Activated CD8-positive, alpha-beta memory T cell treated with anti-CD3 and anti-CD28 coated beads, Interleukin-2, amount 10 ng/mL, durations not matched to agents 7 days and 5 days (primary cell): ENCODE measurements at regions not wholly inside any gene's neighbourhood (a gene's known extent, or its start where the extent isn't known, plus 50 kb on each side); places are given as distances from the start of the nearest gene placed in this dataset.
A peak's percentile ranks its signal among the peaks of the same experiment; 100 is the strongest.
"Not testable (repeated sequence)": the region's sequence is repeated elsewhere in the genome, so short reads cannot be mapped to it uniquely, and the experiment has no call there.

Experiments
- ATAC-seq: fragments of 150-1000 bp; cut with Tn5 transposase; one replicate; pipeline ENCODE4 v1.10.0; 2021; ENCODE audit warnings: moderate library complexity
- CTCF ChIA-PET: fragments of 350-600 bp; sonication (Branson Sonifier 250); formaldehyde crosslinking; loops from one replicate; lab custom pipeline; 2021; ENCODE audit warnings: antibody characterized with exemption; lab: Charles Lee
- DNase-seq: peaks from one replicate; pipeline ENCODE4 v3.0.0-alpha.2; 2020
- H3K27ac Mint-ChIP-seq: one replicate; pipeline ENCODE4 v1.8.0; 2021; ENCODE audit warnings: mild to moderate bottlenecking, mixed read lengths
- H3K27me3 Mint-ChIP-seq: one replicate; pipeline ENCODE4 v1.8.0; 2021; ENCODE audit warnings: mixed read lengths
- H3K36me3 Mint-ChIP-seq: one replicate; pipeline ENCODE4 v1.8.0; 2021; ENCODE audit warnings: mild to moderate bottlenecking, mixed read lengths
- H3K4me1 Mint-ChIP-seq: one replicate; pipeline ENCODE4 v1.8.0; 2021; ENCODE audit warnings: mixed read lengths
- H3K4me3 Mint-ChIP-seq: one replicate; pipeline ENCODE4 v1.8.0; 2021; ENCODE audit warnings: mild to moderate bottlenecking, moderate library complexity, mixed read lengths
- H3K9me3 Mint-ChIP-seq: one replicate; pipeline ENCODE4 v1.8.0; 2022; ENCODE audit warnings: low read depth, mixed read lengths

DNA sequence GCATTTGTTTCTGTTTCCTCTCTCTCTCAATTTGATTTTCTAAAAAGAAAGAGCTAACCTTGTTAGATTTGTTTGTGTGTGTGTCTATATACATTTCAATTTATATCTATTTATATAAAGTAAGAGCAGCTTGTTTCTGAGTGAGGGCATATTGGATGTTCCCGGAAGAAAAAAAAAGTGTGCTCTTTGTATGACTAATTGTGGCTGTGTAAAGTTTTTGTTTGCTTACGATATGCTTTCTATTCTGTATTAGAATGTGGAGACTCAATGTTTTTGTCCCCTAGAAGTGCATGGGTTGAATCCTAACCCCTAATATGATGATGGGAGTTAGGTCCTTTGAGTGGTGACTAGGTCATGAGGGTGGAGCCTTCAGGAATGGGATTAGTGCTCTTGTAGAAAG, 66.6 kb upstream of the C1QTNF9B start:
- no peaks in the 10 kb centered on the region for H3K27me3 Mint-ChIP-seq
- ATAC-seq (peak; percentile 64), DNase-seq (no peak)
- H3K9me3 Mint-ChIP-seq, result no peaks in the 10 kb centered on the region
- H3K36me3 Mint-ChIP-seq, result no peaks in the 10 kb centered on the region
- H3K4me3 Mint-ChIP-seq, result peak overlapping the region; percentile 18
- H3K27ac Mint-ChIP-seq, result peak overlapping the region; percentile 84
- peaks cover 49% of the 10 kb centered on the region for H3K4me1 Mint-ChIP-seq
- CTCF ChIA-PET, result interaction anchor here (1.0 to 2.2 kb wide), 4 partner anchors 11 to 265 kb away, joined by 3 to 7 read pairs (median 4); no protein-coding TSS in a partner anchor

DNA sequence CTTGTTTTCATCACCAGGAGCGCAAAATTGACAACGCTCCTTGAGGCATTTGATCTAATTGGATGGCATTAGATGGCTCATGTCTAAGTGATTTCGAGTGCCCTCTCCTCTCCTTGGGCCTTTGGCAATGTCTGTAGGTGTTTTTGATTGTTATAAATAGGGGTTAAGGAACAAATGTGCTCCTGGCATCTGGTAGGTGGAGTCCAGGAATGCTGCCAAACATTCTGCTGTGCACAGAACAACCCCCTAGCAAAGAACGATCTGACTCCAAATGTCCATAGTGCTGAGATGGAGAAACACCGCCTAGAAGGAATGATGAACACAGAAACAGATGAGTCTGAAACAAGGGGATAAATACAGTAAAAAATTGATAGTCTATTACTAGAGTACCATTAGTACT, 68.0 kb upstream of the C1QTNF9B start:
- CTCF ChIA-PET, result interaction anchor here (0.9 kb wide), 1 partner anchor 9 kb away, joined by 3 read pairs; no protein-coding TSS in a partner anchor
- Mint-ChIP-seq H3K9me3 (no peaks in the 10 kb centered on the region), H3K36me3 (no peaks in the 10 kb centered on the region), H3K27ac (peak overlapping the region; percentile 31), H3K27me3 (no peaks in the 10 kb centered on the region), H3K4me3 (no peak overlapping the region), H3K4me1 (peaks cover 49% of the 10 kb centered on the region)
- no peak for DNase-seq
- ATAC-seq, result no peak

DNA sequence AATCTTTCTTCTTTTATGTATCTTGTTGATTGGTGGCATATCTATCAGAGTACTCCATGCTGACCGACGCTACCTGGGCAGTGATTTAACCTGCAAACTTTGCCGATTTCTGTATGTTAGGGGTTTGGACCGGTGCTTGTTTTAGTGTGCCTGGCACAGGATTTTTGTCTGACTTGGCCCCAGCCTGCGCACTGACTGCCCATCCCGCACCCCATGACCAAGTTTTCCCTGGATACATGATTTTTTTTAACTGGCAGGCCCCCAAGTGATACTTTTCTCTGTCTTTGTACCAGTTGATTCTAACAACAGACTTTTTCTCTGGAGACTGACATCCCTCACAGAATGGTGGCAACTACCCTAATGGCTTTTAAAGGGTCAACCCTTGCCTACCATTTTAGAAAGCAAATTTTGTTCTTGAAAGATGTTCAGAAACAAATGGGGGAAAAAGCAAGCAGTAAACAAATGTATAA, 69.0 kb upstream of the C1QTNF9B start:
- no peaks in the 10 kb centered on the region for H3K36me3 Mint-ChIP-seq
- H3K9me3 Mint-ChIP-seq, result no peaks in the 10 kb centered on the region
- CTCF ChIA-PET, result interaction anchor here (0.9 to 1.2 kb wide), 2 partner anchors 8 to 44 kb away, joined by 3 to 4 read pairs; no protein-coding TSS in a partner anchor
- peak overlapping the region; percentile 94 for H3K27ac Mint-ChIP-seq
- DNase-seq (no peak), ATAC-seq (no peak)
- peak overlapping the region; percentile 78 for H3K4me3 Mint-ChIP-seq
- peaks cover 45% of the 10 kb centered on the region for H3K4me1 Mint-ChIP-seq
- no peaks in the 10 kb centered on the region for H3K27me3 Mint-ChIP-seq

DNA sequence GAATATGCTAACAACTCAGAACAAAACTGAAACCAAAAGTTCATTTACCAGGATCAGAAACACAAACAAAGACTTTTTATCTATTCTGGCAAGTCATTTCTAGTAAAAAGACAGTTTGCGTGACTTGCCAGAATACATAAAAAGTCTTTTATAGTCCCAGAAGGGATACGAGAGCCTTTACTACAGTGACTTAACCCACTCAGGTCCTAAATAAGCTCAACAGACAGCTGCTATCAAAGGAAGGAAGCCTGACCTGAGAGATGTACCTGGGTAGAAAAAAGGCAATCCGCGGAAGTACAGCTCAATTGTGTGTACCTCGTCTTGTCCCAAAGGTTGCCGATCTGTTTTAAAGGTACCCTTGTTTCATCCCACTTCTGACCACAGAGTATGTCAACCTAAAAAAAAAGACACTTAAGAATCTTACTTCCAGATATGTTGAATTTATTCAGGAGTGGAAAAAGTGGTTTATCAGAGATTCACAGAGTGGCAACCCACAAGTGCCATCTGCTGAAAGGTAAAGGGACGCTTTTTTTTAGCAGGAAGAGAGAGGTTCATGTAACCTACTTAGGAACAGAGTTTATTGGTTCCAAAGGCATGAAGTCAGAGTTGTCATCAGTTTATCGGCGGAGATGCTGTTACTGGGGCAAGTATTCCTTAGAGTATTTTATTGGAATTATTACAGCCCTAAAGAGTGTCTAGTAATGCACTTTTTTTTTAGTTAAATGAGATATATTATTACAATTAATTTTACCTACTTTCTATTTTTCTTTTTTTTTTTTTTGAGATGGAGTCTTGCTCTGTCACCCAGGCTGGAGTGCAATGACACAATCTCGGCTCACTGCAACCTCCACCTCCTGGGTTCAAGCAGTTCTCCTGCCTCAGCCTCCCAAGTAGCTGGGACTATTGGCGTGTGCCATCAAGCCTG, 69.7 kb upstream of the C1QTNF9B start:
- no peaks in the 10 kb centered on the region for H3K36me3 Mint-ChIP-seq
- H3K27ac Mint-ChIP-seq, result peak overlapping the region; percentile 94
- H3K4me1 Mint-ChIP-seq, result peaks cover 45% of the 10 kb centered on the region
- no peaks in the 10 kb centered on the region for H3K9me3 Mint-ChIP-seq
- ATAC-seq (peak; percentile 83), DNase-seq (no peak)
- no peaks in the 10 kb centered on the region for H3K27me3 Mint-ChIP-seq
- H3K4me3 Mint-ChIP-seq, result peak overlapping the region; percentile 78
- CTCF ChIA-PET, result interaction anchor here (1.2 kb wide), 1 partner anchor 45 kb away, joined by 4 read pairs; no protein-coding TSS in a partner anchor

DNA sequence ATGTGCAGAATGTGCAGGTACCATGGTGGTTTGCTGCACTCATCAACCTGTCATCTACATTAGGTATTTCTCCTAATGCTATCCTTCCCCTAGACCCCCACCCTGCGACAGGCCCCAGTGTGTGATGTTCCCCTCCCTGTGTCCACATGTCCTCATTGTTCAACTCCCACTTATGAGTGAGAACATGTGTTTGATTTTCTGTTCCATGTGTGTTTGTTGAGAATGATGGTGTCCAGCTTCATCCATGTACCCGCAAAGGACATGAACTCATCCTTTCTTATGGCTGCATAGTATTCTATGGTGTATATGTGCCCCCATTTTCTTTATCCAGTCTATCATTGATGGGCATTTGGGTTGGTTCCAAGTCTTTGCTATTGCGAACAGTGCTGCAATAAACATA, 70.5 kb upstream of the C1QTNF9B start:
- CTCF ChIA-PET, result interaction anchor here (0.9 kb wide), 1 partner anchor 71 kb away, joined by 3 read pairs; the partner anchor contains the start of gene C1QTNF9B
- H3K4me3 Mint-ChIP-seq, result peak overlapping the region; percentile 25
- ATAC-seq, DNase-seq, H3K36me3 Mint-ChIP-seq, H3K27me3 Mint-ChIP-seq, H3K9me3 Mint-ChIP-seq: not testable (repeated sequence)
- peaks cover 42% of the 10 kb centered on the region for H3K4me1 Mint-ChIP-seq
- peak overlapping the region; percentile 63 for H3K27ac Mint-ChIP-seq

DNA sequence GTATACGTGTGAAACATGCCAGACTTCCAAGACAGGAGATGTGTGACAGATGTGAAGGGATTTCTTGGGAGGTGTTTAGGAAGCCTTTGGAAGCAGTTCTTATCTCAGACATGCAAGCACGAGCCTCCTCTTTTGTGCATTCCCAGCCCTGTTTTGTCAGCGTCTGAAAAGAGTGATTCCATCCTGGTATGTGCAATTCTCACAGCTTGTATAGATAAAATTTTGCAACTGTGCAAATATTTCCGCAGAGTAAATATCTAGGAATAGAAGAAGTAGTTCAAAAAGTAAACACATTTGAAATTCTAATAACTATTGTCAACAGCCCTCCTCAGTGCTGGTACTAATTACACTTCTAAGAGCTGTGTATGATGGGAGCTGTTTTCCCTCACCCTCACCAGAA, 72.3 kb upstream of the C1QTNF9B start:
- DNase-seq (no peak), ATAC-seq (no peak)
- no peak overlapping the region for H3K27ac Mint-ChIP-seq
- no peaks in the 10 kb centered on the region for H3K36me3 Mint-ChIP-seq
- H3K4me3 Mint-ChIP-seq, result no peak overlapping the region
- no peaks in the 10 kb centered on the region for H3K27me3 Mint-ChIP-seq
- peaks cover 26% of the 10 kb centered on the region for H3K4me1 Mint-ChIP-seq
- H3K9me3 Mint-ChIP-seq, result no peaks in the 10 kb centered on the region
- CTCF ChIA-PET, result interaction anchor here (1.4 kb wide), 1 partner anchor 14 kb away, joined by 4 read pairs; no protein-coding TSS in a partner anchor

DNA sequence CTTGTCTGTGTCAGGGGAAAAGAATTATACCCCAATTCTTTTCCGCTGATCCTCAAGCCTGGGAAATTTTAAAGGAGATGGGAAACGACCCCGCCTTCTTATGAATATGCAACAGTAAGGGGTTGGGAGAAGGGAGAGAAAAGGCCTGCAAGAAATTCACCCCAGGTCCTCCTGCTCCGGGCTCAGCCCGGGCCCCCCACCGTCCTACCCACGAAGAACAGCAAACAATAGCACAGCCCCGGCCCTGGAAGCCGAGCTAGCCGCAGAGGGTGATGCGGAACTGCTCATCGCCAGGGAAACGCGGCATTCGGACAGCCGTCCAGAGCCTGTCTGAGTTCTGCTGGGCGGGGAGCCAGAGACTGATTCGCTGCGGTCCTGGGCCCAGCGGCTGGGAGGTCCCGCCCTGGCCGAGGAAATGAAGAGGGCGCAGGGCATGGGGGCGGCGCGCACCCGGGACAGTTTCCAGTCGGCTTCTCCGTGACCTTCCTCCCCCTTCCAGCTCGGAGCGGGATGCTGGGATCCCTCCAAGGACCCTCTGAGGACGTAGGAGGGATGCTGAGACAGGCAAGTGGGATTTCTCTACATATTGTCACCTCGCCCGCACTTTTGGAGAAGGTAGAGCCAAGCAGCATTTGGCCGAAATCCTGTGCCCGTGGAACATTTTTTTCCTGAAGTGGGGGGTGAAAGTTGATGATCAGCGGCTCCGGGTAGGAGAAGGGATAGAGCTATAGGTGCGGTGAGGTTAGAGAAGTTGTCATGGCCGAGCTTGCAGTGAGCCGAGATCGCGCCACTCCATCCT, 82.3 kb upstream of the C1QTNF9B start:
- Mint-ChIP-seq H3K9me3 (no peaks in the 10 kb centered on the region), H3K27ac (peak overlapping the region; percentile 64), H3K4me3 (peak overlapping the region; percentile 78), H3K27me3 (peaks cover 29% of the 10 kb centered on the region), H3K36me3 (no peaks in the 10 kb centered on the region), H3K4me1 (peaks cover 13% of the 10 kb centered on the region)
- DNase-seq, result peak; percentile 65
- CTCF ChIA-PET, result interaction anchor here (0.8 to 1.7 kb wide), 5 partner anchors 18 to 74 kb away, joined by 3 to 4 read pairs (median 3); no protein-coding TSS in a partner anchor
- ATAC-seq, result peak; percentile 78

DNA sequence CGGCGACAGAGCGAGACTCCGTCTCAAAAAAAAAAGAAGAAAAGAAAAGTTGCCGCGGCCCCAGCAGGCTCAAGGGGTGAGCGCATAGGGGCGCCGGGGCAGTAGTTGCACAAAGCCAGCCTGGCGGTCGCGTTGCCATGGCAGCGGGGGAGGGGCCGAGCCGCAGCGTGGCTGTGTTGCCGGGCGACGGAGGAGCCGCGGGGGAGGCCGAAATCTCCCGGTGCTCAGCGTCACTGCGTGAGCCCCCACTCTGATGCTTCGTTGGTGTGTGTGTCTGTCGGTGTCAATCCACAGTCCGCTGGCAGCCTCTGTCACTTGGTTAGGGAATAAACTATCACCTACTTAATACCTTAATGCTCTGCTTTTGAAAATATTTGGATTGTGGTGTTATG, 82.9 kb upstream of the C1QTNF9B start:
- Mint-ChIP-seq H3K36me3 (no peaks in the 10 kb centered on the region), H3K9me3 (no peaks in the 10 kb centered on the region), H3K27ac (peak overlapping the region; percentile 64), H3K27me3 (peaks cover 29% of the 10 kb centered on the region), H3K4me1 (peaks cover 13% of the 10 kb centered on the region), H3K4me3 (peak overlapping the region; percentile 78)
- CTCF ChIA-PET, result interaction anchor here (0.8 to 1.7 kb wide), 4 partner anchors 19 to 74 kb away, joined by 3 to 4 read pairs (median 4); no protein-coding TSS in a partner anchor
- ATAC-seq (peak; percentile 89), DNase-seq (peak; percentile 94)

DNA sequence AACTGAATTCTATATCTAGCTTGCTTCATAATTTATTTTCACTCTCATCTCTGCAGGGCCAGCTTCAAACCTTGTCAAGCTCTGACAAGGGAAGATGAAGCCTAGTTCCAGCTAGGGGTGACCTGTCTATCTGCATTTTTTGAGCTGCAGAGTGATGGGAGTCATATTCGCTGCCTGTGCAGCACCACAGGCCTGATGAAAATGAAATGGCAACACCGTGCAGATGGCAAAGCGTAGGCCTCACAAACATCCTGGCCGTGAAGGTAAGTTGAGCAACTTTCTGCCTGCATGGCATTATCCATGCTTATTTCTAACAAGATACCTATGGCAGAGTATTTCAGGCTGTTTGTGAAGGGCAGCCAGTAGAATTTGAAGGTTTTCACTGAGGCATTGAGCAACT, 86.4 kb upstream of the C1QTNF9B start:
- no peak for DNase-seq
- peaks cover 13% of the 10 kb centered on the region for H3K4me1 Mint-ChIP-seq
- H3K36me3 Mint-ChIP-seq, result no peaks in the 10 kb centered on the region
- no peak overlapping the region for H3K27ac Mint-ChIP-seq
- no peak overlapping the region for H3K4me3 Mint-ChIP-seq
- peaks cover 31% of the 10 kb centered on the region for H3K27me3 Mint-ChIP-seq
- no peak for ATAC-seq
- CTCF ChIA-PET, result no interaction called here
- H3K9me3 Mint-ChIP-seq, result no peaks in the 10 kb centered on the region

DNA sequence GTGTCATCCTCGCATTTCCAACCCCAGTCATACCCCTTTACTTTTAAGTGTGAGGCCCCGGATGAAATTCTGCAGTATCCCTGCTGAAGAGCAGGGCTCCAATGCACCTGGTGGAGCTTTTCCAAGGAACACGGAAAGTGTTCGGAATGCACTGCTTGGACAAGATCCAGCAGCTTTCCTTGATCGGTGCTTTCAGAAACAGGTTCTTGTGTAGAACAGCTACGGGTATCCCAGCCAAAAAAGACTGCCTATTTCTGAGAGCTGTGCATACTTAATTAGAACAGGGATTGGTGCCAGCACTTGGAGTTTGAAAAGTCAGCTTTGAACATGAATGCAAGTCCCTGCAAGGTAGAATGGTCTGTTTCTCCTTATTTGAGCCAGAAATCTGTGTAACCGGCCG, 87.2 kb upstream of the C1QTNF9B start:
- H3K27me3 Mint-ChIP-seq, result peaks cover 28% of the 10 kb centered on the region
- no peak for ATAC-seq
- no peaks in the 10 kb centered on the region for H3K9me3 Mint-ChIP-seq
- H3K4me1 Mint-ChIP-seq, result peaks cover 7% of the 10 kb centered on the region
- no peak overlapping the region for H3K4me3 Mint-ChIP-seq
- no peak overlapping the region for H3K27ac Mint-ChIP-seq
- no peaks in the 10 kb centered on the region for H3K36me3 Mint-ChIP-seq
- peak; percentile 9 for DNase-seq
- CTCF ChIA-PET, result no interaction called here

DNA sequence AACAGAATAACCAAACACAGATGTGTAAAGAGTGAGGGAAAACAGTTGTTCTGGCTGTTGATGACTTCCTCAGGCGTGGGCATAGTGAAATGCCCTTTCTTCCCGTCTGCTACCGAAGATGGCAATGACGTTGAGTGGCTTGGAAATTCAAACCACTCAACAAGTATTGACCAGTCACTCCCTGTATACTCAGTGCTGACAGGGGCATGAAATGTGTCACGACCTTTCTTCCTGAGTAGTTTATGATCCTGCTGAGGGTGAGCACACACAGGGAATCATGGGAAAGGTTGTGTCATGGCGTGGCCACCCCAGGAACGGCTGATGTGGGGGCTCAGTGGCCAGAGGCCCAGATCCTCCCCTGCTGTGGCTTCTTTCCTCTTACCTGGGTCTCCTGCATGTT, 87.8 kb upstream of the C1QTNF9B start:
- CTCF ChIA-PET, result no interaction called here
- peaks cover 25% of the 10 kb centered on the region for H3K27me3 Mint-ChIP-seq
- no peak overlapping the region for H3K4me3 Mint-ChIP-seq
- H3K4me1 Mint-ChIP-seq, result peaks cover 4% of the 10 kb centered on the region
- no peaks in the 10 kb centered on the region for H3K9me3 Mint-ChIP-seq
- ATAC-seq (no peak), DNase-seq (no peak)
- H3K27ac Mint-ChIP-seq, result no peak overlapping the region
- no peaks in the 10 kb centered on the region for H3K36me3 Mint-ChIP-seq

DNA sequence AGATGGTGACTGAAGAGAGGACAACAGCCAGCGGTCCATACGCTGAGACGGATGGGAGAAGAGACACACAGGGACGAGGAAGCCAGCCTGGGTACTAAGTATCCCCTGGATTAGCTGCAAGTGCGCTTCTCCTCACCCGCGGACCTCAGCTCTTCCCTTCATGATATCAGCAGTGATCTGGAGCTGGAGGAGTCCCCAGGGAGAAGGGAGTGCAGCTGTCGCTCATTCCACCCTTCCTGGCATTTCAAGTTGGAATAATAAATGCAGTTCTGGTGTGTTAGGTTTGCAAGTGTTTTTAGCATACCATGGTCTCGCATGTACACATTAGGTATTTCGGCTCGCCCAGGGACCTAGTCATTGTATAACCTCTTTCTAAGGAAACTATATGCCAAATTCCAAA, 88.5 kb upstream of the C1QTNF9B start:
- H3K27me3 Mint-ChIP-seq, result peaks cover 26% of the 10 kb centered on the region
- CTCF ChIA-PET, result no interaction called here

DNA sequence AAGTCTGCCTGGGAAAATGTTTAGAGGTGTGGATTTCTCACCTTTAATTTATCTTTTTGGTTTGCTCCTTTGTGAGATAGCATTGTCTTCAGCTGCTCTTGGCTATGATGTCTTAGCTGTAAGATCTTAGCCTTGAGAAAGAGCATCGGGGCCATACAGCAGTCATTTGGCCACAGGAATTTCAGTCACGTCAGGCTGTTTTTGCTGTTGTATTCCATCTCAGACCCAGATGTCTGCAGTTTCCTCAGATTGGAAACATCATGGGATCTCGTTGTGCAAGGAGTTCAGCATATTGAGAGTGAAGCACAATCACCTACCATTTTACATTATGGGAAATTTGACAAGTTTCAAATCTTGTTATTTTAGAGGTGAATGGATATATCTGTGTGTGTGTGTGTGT, 89.3 kb upstream of the C1QTNF9B start:
- Mint-ChIP-seq H3K36me3 (no peaks in the 10 kb centered on the region), H3K27ac (no peak overlapping the region), H3K27me3 (peaks cover 25% of the 10 kb centered on the region), H3K9me3 (no peaks in the 10 kb centered on the region), H3K4me3 (no peak overlapping the region), H3K4me1 (no peaks in the 10 kb centered on the region)
- CTCF ChIA-PET, result interaction anchor here (0.7 kb wide), 1 partner anchor 61 kb away, joined by 3 read pairs; no protein-coding TSS in a partner anchor
- ATAC-seq (no peak), DNase-seq (no peak)

More for the DNA sequence above, 88.5 kb upstream of the C1QTNF9B start:
- no peak overlapping the region for H3K4me3 Mint-ChIP-seq
- H3K9me3 Mint-ChIP-seq, result no peaks in the 10 kb centered on the region
- no peak overlapping the region for H3K27ac Mint-ChIP-seq
- no peaks in the 10 kb centered on the region for H3K36me3 Mint-ChIP-seq
- DNase-seq (no peak), ATAC-seq (no peak)
- no peaks in the 10 kb centered on the region for H3K4me1 Mint-ChIP-seq
